ENCODE measurements at regions not wholly inside any gene's neighbourhood (a gene's known extent, or its start where the extent isn't known, plus 50 kb on each side); places are given as distances from the start of the nearest gene placed in this dataset.

DNA sequence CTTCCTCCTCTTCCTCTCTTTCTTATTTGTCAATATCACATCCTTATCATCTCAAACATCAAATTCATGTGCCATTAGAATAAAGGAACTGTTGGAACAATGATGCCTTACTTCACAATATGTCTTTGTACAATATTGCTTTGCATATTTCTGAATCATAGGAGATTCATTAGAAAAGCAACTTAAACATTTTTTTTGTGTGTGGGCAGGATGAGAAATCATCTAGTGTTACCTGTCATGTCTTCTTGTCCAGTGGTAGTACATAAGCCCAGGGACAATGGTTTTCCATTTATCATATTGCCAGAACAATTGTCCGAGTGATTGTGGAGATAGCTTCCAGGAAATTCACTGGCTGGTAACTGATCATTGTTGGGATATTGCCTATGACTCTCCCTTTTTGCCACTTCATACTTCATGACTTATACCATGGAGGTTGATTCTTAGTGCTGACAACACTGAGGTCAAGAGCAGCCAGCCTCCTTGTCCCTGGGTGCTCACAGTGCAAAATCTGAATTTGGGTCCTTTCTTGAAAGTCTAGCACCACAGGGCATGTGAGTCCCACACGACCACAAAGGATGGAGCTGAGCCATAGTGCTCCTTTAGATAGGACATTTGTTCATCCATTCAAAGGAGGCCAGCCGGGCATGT is 215.0 kb downstream of the MDFIC start (continued):
- TF ChIP-seq GTF3C2 (IDR thresholded peaks at IDR 0.05; ENCODE audit: borderline replicate concordance, extremely low read depth, insufficient read length), result no peak
- TF ChIP-seq ZNF583 (CRISPR knock-in tag; IDR thresholded peaks at IDR 0.05), result no peak
- TF ChIP-seq THRA (IDR thresholded peaks at IDR 0.05), result no peak
- TF ChIP-seq FOS (IDR thresholded peaks at IDR 0.05; ENCODE audit: extremely low read depth, insufficient read length), result no peak

- Histone ChIP-seq H3K27ac (ENCODE audit: extremely low read depth, low read depth, low read length) (no peak overlapping the region), H3K4me1 (replicated peaks in 1 of 2; ENCODE audit: control insufficient read depth in 2 of 2, insufficient read depth in 2 of 2, low read length in 2 of 2) (no peaks in the 10 kb centered on the region), H3K27me3 (ENCODE audit: control insufficient read depth in 2 of 2, insufficient read depth in 2 of 2, low read length in 2 of 2) (no peaks in the 10 kb centered on the region), H3K9ac (ENCODE audit: insufficient read depth in 1 of 2, low read depth in 2 of 2, low read length in 2 of 2) (no peak overlapping the region), H3K9me3 (replicated peaks; ENCODE audit: control insufficient read depth, insufficient read depth, low read depth, low read length) (no peaks in the 10 kb centered on the region), H3K36me3 (ENCODE audit: control insufficient read depth, insufficient read depth, low read length) (no peaks in the 10 kb centered on the region), H3K79me2 (ENCODE audit: control insufficient read depth, insufficient read depth, low read length) (no peaks in the 10 kb centered on the region), H3K4me2 (ENCODE audit: insufficient read depth, low read length) (no peak overlapping the region), H3K4me3 (no peak overlapping the region), H2AFZ (ENCODE audit: low read depth, low read length) (no peak overlapping the region), H4K20me1 (replicated peaks; ENCODE audit: control insufficient read depth, insufficient read depth, low read length) (no peaks in the 10 kb centered on the region), H3K9me1 (ENCODE audit: control insufficient read depth, insufficient read depth, low read length) (no peaks in the 10 kb centered on the region)
- intact Hi-C loops (cut with micrococcal nuclease) (no loop called here), in situ Hi-C loops (cut with MboI) (no loop called here)
- DNase-seq (ENCODE audit: extremely low read depth in 1 of 4, low spot score in 3 of 4) (no peak), FAIRE-seq (no peak), ATAC-seq (no peak)
- CTCF ChIA-PET (ENCODE audit: low intra/inter-chr PET ratio), result no interaction called here
- no TSS peak for BruUV-seq (replicated peaks)
- POLR2A ChIA-PET, result no interaction called here
- 0% methylated on average over 1 of the region's 1 CpG for WGBS (ENCODE audit: insufficient coverage, low coverage, missing lambda C conversion rate)
- TF ChIP-seq TCF15 (CRISPR knock-in tag; IDR thresholded peaks at IDR 0.05), result no peak
- TF ChIP-seq CBX1 (IDR thresholded peaks at IDR 0.05; ENCODE audit: low read depth), result no peak
- TF ChIP-seq SMARCA5 (IDR thresholded peaks at IDR 0.05), result no peak
- TF ChIP-seq TCF7L2 (IDR thresholded peaks at IDR 0.05; ENCODE audit: low read depth, low read length), result no peak
- TF ChIP-seq SAP30 (IDR thresholded peaks at IDR 0.05; ENCODE audit: borderline replicate concordance, insufficient read depth, low read depth, low read length, poor library complexity, severe bottlenecking), result no peak
- no peak for TF ChIP-seq ZFP1 (CRISPR knock-in tag; IDR thresholded peaks at IDR 0.05)
- TF ChIP-seq ZZZ3 (IDR thresholded peaks at IDR 0.05), result no peak
- TF ChIP-seq ZNF140 (CRISPR knock-in tag; IDR thresholded peaks at IDR 0.05), result no peak
- no peak for TF ChIP-seq ELF2 (CRISPR knock-in tag; IDR thresholded peaks at IDR 0.05)
Measured at GRCh38 chr7:115135769-115136410, 214.0 kb downstream of the MDFIC start.
